Prostate gland (tissue), 2 donors: ENCODE measurements at regions not wholly inside any gene's neighbourhood (a gene's known extent, or its start where the extent isn't known, plus 50 kb on each side); places are given as distances from the start of the nearest gene placed in this dataset.
"Not testable (repeated sequence)": the region's sequence is repeated elsewhere in the genome, so short reads cannot be mapped to it uniquely, and the experiment has no call there.

Experiments
- DNase-seq: peaks from one replicate; pipeline ENCODE4 v3.0.0-alpha.2; 2019; ENCODE audit warnings: low spot score
- H3K27ac ChIP-seq, 2 donors: fragments of 200-600 bp; sonication (generic); 2 replicates each; pipeline ENCODE4 v1.5.1; 2017 to 2019
- H3K27me3 ChIP-seq: fragments of 200-600 bp; sonication (generic); replicated peaks from 2 replicates; pipeline ENCODE4 v1.5.1; 2019; ENCODE audit not compliant: insufficient read depth
- H3K36me3 ChIP-seq, 2 donors: fragments of 200-600 bp; sonication (generic); 1 replicate in 1 of 2; 2 replicates in 1 of 2; pipeline versions ENCODE4 v1.5.1 to v1.8.1; 2017 to 2019
- H3K4me1 ChIP-seq: fragments of 200-600 bp; sonication (generic); replicated peaks from 2 replicates; pipeline ENCODE4 v1.5.1; 2019
- H3K4me3 ChIP-seq, 2 donors: fragments of 200-600 bp; sonication (generic); 2 replicates each; pipeline ENCODE4 v1.5.1; 2017 to 2019
- H3K9me3 ChIP-seq: fragments of 200-600 bp; sonication (generic); 2 replicates; pipeline ENCODE4 v1.5.1; 2017
- POLR2A ChIP-seq: fragments of 450-650 bp; IDR thresholded peaks from one replicate; pipeline ENCODE4 v1.6.1; 2016; ENCODE audit warnings: antibody characterized with exemption, mild to moderate bottlenecking
- POLR2AphosphoS5 ChIP-seq: sonication (generic); formaldehyde crosslinking; IDR thresholded peaks from one replicate; pipeline ENCODE4 v1.6.1; 2017; ENCODE audit warnings: antibody characterized with exemption
- WGBS: methylation state at CpG from one replicate; pipeline ENCODE4 v1.1.5; 2018; 5-methylcytosine and 5-hydroxymethylcytosine counted together
- intact Hi-C: fragments of 100-400 bp; cut with DNase I; formaldehyde crosslinking; loops from one replicate; pipeline ENCODE4 v1.14.2; 2022
- TF ChIP-seq, protein P1 (sequence below), 4 experiments: fragments of 200-600 bp in 2 of 4; fragments of 450-650 bp in 2 of 4; sonication (generic) in 2 of 4; IDR thresholded peaks; 1 replicate in 3 of 4; 2 replicates in 1 of 4; pipeline ENCODE4 v1.5.1; 2016 to 2019; ENCODE audit warnings: antibody characterized with exemption in 4 of 4, mild to moderate bottlenecking in 2 of 4, moderate library complexity in 2 of 4

GRCh38 chr2:104944495-104944894 is 90.6 kb downstream of the POU3F3 start:
- Histone ChIP-seq H3K9me3 (no peaks in the 10 kb centered on the region), H3K4me1 (no peaks in the 10 kb centered on the region), H3K36me3 (no peaks in the 10 kb centered on the region), H3K27me3 (no peaks in the 10 kb centered on the region), H3K4me3 (no peak overlapping the region), H3K27ac (no peak overlapping the region)
- DNase-seq: no peak
- intact Hi-C loops: no loop called here
- TF ChIP-seq, protein P1, sequence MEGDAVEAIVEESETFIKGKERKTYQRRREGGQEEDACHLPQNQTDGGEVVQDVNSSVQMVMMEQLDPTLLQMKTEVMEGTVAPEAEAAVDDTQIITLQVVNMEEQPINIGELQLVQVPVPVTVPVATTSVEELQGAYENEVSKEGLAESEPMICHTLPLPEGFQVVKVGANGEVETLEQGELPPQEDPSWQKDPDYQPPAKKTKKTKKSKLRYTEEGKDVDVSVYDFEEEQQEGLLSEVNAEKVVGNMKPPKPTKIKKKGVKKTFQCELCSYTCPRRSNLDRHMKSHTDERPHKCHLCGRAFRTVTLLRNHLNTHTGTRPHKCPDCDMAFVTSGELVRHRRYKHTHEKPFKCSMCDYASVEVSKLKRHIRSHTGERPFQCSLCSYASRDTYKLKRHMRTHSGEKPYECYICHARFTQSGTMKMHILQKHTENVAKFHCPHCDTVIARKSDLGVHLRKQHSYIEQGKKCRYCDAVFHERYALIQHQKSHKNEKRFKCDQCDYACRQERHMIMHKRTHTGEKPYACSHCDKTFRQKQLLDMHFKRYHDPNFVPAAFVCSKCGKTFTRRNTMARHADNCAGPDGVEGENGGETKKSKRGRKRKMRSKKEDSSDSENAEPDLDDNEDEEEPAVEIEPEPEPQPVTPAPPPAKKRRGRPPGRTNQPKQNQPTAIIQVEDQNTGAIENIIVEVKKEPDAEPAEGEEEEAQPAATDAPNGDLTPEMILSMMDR (IDR thresholded peaks at IDR 0.05): peak in 1 of 4 experiments; percentile 44
- TF ChIP-seq POLR2AphosphoS5: no peak
- 62% methylated on average over 1 of the region's 1 CpG for WGBS

DNA sequence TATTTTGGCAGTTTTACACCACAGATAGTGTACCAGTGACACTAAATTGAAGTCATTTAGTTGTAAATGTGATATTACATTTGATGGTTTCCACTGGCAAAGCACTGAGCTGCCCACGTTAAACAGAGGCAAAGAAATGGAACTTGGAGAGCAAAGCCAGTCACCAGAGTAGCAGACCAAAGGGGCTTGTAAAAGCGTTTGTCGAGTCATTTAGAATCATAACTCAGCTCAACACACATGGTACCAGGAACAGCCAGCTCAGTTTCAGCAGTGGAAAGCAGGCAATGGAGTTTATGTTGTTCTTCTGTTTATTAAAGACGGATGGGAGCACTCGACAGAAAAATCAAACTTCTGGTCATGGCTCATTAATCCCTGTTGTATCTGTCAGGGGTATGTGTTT is 91.2 kb downstream of the POU3F3 start:
- Histone ChIP-seq H3K4me3 (no peak overlapping the region), H3K4me1 (no peaks in the 10 kb centered on the region), H3K9me3 (no peaks in the 10 kb centered on the region), H3K36me3 (no peaks in the 10 kb centered on the region), H3K27ac (no peak overlapping the region), H3K27me3 (no peaks in the 10 kb centered on the region)
- TF ChIP-seq POLR2A: no peak
- no peak for TF ChIP-seq POLR2AphosphoS5
- TF ChIP-seq, protein P1 (IDR thresholded peaks at IDR 0.05): no peak
- intact Hi-C loops: no loop called here
- no peak for DNase-seq
- WGBS: 22% methylated on average over 5 of the region's 5 CpGs

GRCh38 chr2:104945866-104946265 is 92.0 kb downstream of the POU3F3 start:
- no peaks in the 10 kb centered on the region for H3K4me1 ChIP-seq
- no peaks in the 10 kb centered on the region for H3K36me3 ChIP-seq
- intact Hi-C loops: no loop called here
- no peaks in the 10 kb centered on the region for H3K27me3 ChIP-seq
- H3K9me3 ChIP-seq: no peaks in the 10 kb centered on the region
- no peak overlapping the region for H3K27ac ChIP-seq
- TF ChIP-seq, protein P1 (IDR thresholded peaks at IDR 0.05): no peak
- no peak for TF ChIP-seq POLR2A
- TF ChIP-seq POLR2AphosphoS5: no peak
- no peak for DNase-seq
- H3K4me3 ChIP-seq: no peak overlapping the region
- 48% methylated on average over 3 of the region's 3 CpGs for WGBS

- H3K4me1 ChIP-seq, H3K27me3 ChIP-seq, H3K9me3 ChIP-seq, intact Hi-C loops, H3K36me3 ChIP-seq: not testable (repeated sequence)
- WGBS: 15% methylated on average over 7 of the region's 7 CpGs
- peak overlapping the region; percentile 39 to 61 for H3K27ac ChIP-seq
- TF ChIP-seq POLR2AphosphoS5: peak; percentile 54
- H3K4me3 ChIP-seq: peak overlapping the region in 1 of 2 donors; percentile 2
- DNase-seq: peak; percentile 55
Measured at GRCh38 chr2:104947456-104947855, 90.4 kb upstream of the MRPS9 start.

DNA sequence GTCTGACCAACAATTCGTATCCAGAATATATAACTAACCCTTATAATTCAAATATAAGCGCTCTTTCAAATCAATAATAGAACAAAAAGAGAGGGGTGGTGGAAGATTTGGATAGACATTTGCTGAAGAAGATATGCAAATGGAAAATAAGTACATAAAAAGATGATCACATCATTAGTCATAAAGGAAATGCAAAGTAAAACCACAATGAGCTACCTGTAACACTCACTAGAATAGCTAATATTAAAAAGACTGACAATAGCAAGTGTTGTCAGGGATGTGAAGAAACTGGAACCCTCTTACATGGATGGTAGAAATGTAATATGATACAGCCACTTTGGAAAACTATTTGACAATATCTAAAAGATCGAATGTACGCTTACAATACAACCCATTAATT is 84.9 kb upstream of the MRPS9 start:
- Histone ChIP-seq H3K27me3 (no peaks in the 10 kb centered on the region), H3K36me3 (no peaks in the 10 kb centered on the region), H3K9me3 (no peaks in the 10 kb centered on the region), H3K4me1 (no peaks in the 10 kb centered on the region), H3K4me3 (no peak overlapping the region), H3K27ac (no peak overlapping the region)
- 96% methylated on average over 4 of the region's 4 CpGs for WGBS
- intact Hi-C loops: no loop called here
- DNase-seq: no peak
- TF ChIP-seq POLR2A (no peak), POLR2AphosphoS5 (no peak)

DNA sequence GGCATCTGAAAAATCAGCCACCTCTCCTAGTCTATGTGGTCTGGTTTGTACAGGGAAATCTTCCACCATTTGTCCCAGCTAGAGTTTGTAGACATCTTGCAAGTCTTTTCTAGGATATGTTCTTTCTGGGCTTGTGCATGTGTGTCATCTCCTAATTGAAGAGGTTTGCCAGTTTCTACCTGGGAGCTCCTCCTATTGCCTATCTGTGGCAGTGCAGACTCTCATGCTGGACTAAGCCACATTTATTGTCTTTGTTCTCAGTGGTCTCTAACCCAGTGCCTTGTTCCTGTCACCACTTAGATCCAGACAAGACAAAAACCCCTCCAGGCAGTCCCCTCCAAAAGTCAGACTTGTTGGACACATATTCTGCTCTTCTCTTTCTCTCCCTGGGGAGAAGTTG is 72.0 kb upstream of the MRPS9 start:
- H3K4me1 ChIP-seq: no peaks in the 10 kb centered on the region
- H3K27ac ChIP-seq: no peak overlapping the region
- TF ChIP-seq POLR2AphosphoS5 (no peak), POLR2A (no peak)
- TF ChIP-seq, protein P1 (IDR thresholded peaks at IDR 0.05): no peak
- no peaks in the 10 kb centered on the region for H3K9me3 ChIP-seq
- DNase-seq: no peak
- no peaks in the 10 kb centered on the region for H3K36me3 ChIP-seq
- H3K27me3 ChIP-seq: no peaks in the 10 kb centered on the region
- intact Hi-C loops: no loop called here
- H3K4me3 ChIP-seq: no peak overlapping the region
